Neural cell (in vitro differentiated cells): ENCODE measurements at regions not wholly inside any gene's neighbourhood (a gene's known extent, or its start where the extent isn't known, plus 50 kb on each side); places are given as distances from the start of the nearest gene placed in this dataset.

Experiments used
- H2AFZ ChIP-seq: fragments of 200-600, 300-800 bp; sonication (generic), shearing (Covaris generic); 2 replicates; pipeline ENCODE4 v1.6.0; 2014; ENCODE audit warnings: low read depth, mild to moderate bottlenecking, antibody characterized with exemption, low read length, moderate library complexity
- H3F3A ChIP-seq: fragments of 200-600 bp; shearing (Covaris generic); 2 replicates; pipeline ENCODE4 v1.6.1; 2016; ENCODE audit warnings: mild to moderate bottlenecking, moderate library complexity, mixed read lengths, antibody characterized with exemption, low read length; ENCODE audit not compliant: insufficient read depth, poor library complexity, severe bottlenecking
- H3K27ac ChIP-seq: fragments of 200-600, 300-800 bp; sonication (generic), shearing (Covaris generic); 2 replicates; pipeline ENCODE4 v1.5.1; 2014; ENCODE audit warnings: mild to moderate bottlenecking, low read length, moderate library complexity
- H3K27me3 ChIP-seq: fragments of 300-800, 200-600 bp; sonication (generic), shearing (Covaris generic); 2 replicates; pipeline ENCODE4 v1.6.0; 2014; ENCODE audit warnings: mild to moderate bottlenecking, low read depth, low read length, moderate library complexity; ENCODE audit not compliant: insufficient read depth
- H3K36me3 ChIP-seq: fragments of 300-800, 200-600 bp; sonication (generic), shearing (Covaris generic); 2 replicates; pipeline ENCODE4 v1.5.1; 2014; ENCODE audit warnings: mild to moderate bottlenecking, antibody characterized with exemption, low read length, moderate library complexity; ENCODE audit not compliant: insufficient read depth
- H3K4me2 ChIP-seq: fragments of 300-800, 200-600 bp; sonication (generic), shearing (Covaris generic); 2 replicates; pipeline ENCODE4 v1.6.0; 2014; ENCODE audit warnings: mild to moderate bottlenecking, low read length
- H3K4me3 ChIP-seq: fragments of 300-800, 200-600 bp; sonication (generic), shearing (Covaris generic); 2 replicates; pipeline ENCODE4 v1.5.1; 2014; ENCODE audit warnings: mild to moderate bottlenecking, low read length, moderate library complexity
- H3K79me2 ChIP-seq: fragments of 200-600 bp; shearing (Covaris generic); replicated peaks from 2 replicates; pipeline ENCODE4 v1.6.0; 2014; ENCODE audit warnings: mild to moderate bottlenecking, low read length, moderate library complexity; ENCODE audit not compliant: insufficient read depth
- H3K9ac ChIP-seq: fragments of 300-800, 200-600 bp; sonication (generic), shearing (Covaris generic); 2 replicates; pipeline ENCODE4 v1.6.1; 2016; ENCODE audit warnings: mild to moderate bottlenecking, low read length, mixed read lengths
- H3K9me2 ChIP-seq: fragments of 200-600 bp; shearing (Covaris generic); 2 replicates; pipeline ENCODE4 v1.6.1; 2016; ENCODE audit warnings: mild to moderate bottlenecking, low read length, mixed read lengths; ENCODE audit not compliant: insufficient read depth
- H3K9me3 ChIP-seq: fragments of 200-600, 300-800 bp; sonication (generic), shearing (Covaris generic); 2 replicates; pipeline ENCODE4 v1.6.1; 2016; ENCODE audit warnings: mild to moderate bottlenecking, mixed run types, low read length, moderate library complexity, mixed read lengths
- H4K20me1 ChIP-seq: fragments of 200-600 bp; shearing (Covaris generic); 2 replicates; pipeline ENCODE4 v1.6.1; 2016; ENCODE audit warnings: mild to moderate bottlenecking, mixed run types; ENCODE audit not compliant: insufficient read depth
- EP300 ChIP-seq: fragments of 450-650 bp; conservative IDR thresholded peaks from 2 replicates; pipeline ENCODE4 v1.6.1; 2014; ENCODE audit warnings: antibody characterized with exemption, mild to moderate bottlenecking, moderate library complexity; ENCODE audit not compliant: poor library complexity, severe bottlenecking
- EZH2 ChIP-seq: fragments of 200-600, 300-800 bp; shearing (Covaris generic), sonication (generic); IDR thresholded peaks from 2 replicates; pipeline ENCODE4 v1.6.1; 2014; ENCODE audit warnings: antibody characterized with exemption, low read length, borderline replicate concordance, mild to moderate bottlenecking; ENCODE audit not compliant: insufficient read depth, poor library complexity, severe bottlenecking
- MXI1 ChIP-seq: fragments of 450-650 bp; conservative IDR thresholded peaks from 2 replicates; pipeline ENCODE4 v1.6.1; 2014; ENCODE audit warnings: antibody characterized with exemption, mild to moderate bottlenecking; ENCODE audit not compliant: poor library complexity, severe bottlenecking
- POLR2AphosphoS5 ChIP-seq: IDR thresholded peaks from 2 replicates; pipeline ENCODE4 v1.6.1; 2012
- RAD21 ChIP-seq: fragments of 450-650 bp; conservative IDR thresholded peaks from 2 replicates; pipeline ENCODE4 v1.6.1; 2014; ENCODE audit warnings: antibody characterized with exemption, mild to moderate bottlenecking, moderate library complexity
- REST ChIP-seq: IDR thresholded peaks from 2 replicates; pipeline ENCODE4 v1.6.1; 2012; ENCODE audit warnings: borderline replicate concordance
- SMC3 ChIP-seq: fragments of 450-650 bp; conservative IDR thresholded peaks from 2 replicates; pipeline ENCODE4 v1.6.1; 2014; ENCODE audit warnings: antibody characterized with exemption, mild to moderate bottlenecking, moderate library complexity; ENCODE audit not compliant: poor library complexity
- TAF1 ChIP-seq: IDR thresholded peaks from 2 replicates; pipeline ENCODE4 v1.6.1; 2012; ENCODE audit warnings: low read depth
- TF ChIP-seq, protein P1 (sequence below): fragments of 450-650 bp; IDR thresholded peaks from 2 replicates; pipeline ENCODE4 v1.5.1; 2014; ENCODE audit warnings: antibody characterized with exemption, mild to moderate bottlenecking, moderate library complexity; ENCODE audit not compliant: poor library complexity, severe bottlenecking

DNA sequence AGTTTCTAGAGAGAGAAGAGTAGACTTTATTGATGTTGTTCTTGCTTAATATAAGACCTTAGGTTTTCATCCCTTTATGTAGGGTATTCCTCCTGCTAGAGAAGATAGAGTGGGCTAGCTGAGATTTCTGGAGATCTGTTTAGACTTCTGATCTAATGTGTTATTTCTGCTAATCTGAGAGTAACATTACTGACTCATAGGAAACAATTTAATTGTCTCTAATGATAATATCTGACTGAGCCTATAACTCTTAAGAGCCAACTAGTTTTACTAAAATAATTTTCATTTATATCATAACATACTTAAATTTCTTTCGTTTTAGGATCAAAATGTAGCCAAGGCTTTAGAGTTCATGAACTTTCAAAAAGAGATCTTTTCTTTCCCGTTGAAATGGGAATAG is 618.7 kb upstream of the ZEB2 start:
- Histone ChIP-seq H3K79me2 (no peaks in the 10 kb centered on the region), H3K9ac (no peak overlapping the region), H3K27me3 (no peaks in the 10 kb centered on the region), H3F3A (no peaks in the 10 kb centered on the region), H3K36me3 (no peaks in the 10 kb centered on the region), H3K9me3 (peaks cover 5% of the 10 kb centered on the region), H3K9me2 (no peaks in the 10 kb centered on the region), H3K4me2 (no peak overlapping the region), H3K4me3 (no peak overlapping the region), H2AFZ (no peak overlapping the region), H4K20me1 (no peaks in the 10 kb centered on the region), H3K27ac (no peak overlapping the region)
- TF ChIP-seq EZH2 (no peak), SMC3 (no peak), EP300 (no peak), TAF1 (no peak), POLR2AphosphoS5 (no peak)
- TF ChIP-seq, protein P1, sequence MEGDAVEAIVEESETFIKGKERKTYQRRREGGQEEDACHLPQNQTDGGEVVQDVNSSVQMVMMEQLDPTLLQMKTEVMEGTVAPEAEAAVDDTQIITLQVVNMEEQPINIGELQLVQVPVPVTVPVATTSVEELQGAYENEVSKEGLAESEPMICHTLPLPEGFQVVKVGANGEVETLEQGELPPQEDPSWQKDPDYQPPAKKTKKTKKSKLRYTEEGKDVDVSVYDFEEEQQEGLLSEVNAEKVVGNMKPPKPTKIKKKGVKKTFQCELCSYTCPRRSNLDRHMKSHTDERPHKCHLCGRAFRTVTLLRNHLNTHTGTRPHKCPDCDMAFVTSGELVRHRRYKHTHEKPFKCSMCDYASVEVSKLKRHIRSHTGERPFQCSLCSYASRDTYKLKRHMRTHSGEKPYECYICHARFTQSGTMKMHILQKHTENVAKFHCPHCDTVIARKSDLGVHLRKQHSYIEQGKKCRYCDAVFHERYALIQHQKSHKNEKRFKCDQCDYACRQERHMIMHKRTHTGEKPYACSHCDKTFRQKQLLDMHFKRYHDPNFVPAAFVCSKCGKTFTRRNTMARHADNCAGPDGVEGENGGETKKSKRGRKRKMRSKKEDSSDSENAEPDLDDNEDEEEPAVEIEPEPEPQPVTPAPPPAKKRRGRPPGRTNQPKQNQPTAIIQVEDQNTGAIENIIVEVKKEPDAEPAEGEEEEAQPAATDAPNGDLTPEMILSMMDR = no peak

DNA sequence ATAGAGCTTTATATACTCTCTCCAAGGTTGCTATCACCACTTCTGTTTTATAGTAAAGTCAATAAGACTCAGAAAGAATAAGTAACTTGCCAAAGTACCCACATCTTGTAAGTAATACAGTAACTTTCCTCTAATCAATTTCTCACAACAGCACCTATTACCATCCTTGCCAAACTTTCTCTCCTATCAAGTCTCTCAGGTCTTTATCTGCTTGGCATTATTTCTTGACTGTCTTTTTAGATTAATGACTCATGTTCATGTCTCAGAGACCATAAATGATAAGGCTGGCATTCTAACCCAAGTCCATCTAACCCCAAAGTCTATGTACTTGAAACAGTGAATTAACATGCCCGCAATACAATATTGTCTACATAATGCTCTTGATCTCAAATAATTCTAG is 618.0 kb upstream of the ZEB2 start:
- no peak for TF ChIP-seq RAD21
- TF ChIP-seq POLR2AphosphoS5 = no peak
- TF ChIP-seq SMC3 = no peak
- TF ChIP-seq MXI1 = no peak
- TF ChIP-seq EP300 = no peak
- TF ChIP-seq, protein P1 = no peak
- no peak for TF ChIP-seq REST
- TF ChIP-seq EZH2 = no peak
- no peak for TF ChIP-seq TAF1

More for the DNA sequence above, 618.0 kb upstream of the ZEB2 start:
- Histone ChIP-seq H3K9ac (no peak overlapping the region), H4K20me1 (no peaks in the 10 kb centered on the region), H3F3A (no peaks in the 10 kb centered on the region), H3K27ac (no peak overlapping the region), H3K4me3 (no peak overlapping the region), H3K9me3 (peaks cover 5% of the 10 kb centered on the region), H3K36me3 (no peaks in the 10 kb centered on the region), H2AFZ (no peak overlapping the region), H3K4me2 (no peak overlapping the region), H3K9me2 (no peaks in the 10 kb centered on the region), H3K27me3 (no peaks in the 10 kb centered on the region), H3K79me2 (no peaks in the 10 kb centered on the region)
